HUDEP-2 (cell line): ENCODE measurements at regions not wholly inside any gene's neighbourhood (a gene's known extent, or its start where the extent isn't known, plus 50 kb on each side); places are given as distances from the start of the nearest gene placed in this dataset.

Experiments used
- DNase-seq, 76 experiments: peaks; one replicate each; lab custom pipeline; 2025; ENCODE audit not compliant: unreplicated experiment in 76 of 76; lab: John Stamatoyannopoulos, UW

DNA sequence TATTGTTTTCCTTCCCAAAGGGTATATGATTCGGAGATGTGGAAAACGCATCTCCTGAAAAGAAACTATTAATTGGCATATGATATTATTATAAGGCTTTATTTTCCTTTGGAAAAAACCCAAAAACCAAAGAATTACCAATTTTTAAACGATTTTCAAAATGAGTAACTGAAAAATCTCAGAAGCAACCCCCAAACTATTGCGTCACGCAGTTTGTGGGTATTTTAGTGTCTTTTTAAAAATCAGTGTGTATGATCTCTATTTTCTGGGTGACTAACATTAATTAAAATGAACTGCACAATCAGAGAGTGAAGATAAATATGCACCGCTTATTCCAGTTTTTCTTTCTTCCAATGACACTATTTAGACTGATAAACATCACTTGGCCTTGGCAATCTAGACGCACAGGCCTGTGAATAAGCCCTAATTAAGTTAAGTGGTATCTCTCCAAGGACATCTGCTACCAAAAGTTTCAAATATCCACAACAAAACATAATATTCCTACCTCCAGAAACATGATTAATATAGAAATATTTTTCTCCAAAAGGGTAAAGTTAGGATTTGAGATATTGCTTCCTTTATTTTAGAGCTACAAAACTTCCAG is 511.5 kb upstream of the FAM241A start:
- DNase-seq, result no peak

DNA sequence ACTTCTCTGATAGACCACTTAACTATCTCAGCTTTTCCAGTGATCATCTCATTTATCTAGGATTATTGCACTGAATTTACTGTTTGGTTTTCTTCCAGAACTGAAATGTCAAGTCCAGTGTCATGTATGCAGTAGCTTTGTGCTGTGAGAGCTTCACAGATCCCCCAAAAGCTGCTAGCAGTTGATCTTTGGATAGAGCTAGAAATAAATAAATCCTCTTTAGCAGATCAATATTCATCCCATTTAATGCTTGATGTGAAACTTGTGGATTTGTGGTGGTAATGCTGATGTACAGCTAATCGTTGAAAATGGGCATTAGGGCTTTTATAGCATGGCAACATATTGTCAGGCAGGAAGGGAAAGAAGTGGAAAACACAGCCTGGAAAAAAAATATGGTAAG is 509.6 kb upstream of the FAM241A start:
- no peak for DNase-seq

DNA sequence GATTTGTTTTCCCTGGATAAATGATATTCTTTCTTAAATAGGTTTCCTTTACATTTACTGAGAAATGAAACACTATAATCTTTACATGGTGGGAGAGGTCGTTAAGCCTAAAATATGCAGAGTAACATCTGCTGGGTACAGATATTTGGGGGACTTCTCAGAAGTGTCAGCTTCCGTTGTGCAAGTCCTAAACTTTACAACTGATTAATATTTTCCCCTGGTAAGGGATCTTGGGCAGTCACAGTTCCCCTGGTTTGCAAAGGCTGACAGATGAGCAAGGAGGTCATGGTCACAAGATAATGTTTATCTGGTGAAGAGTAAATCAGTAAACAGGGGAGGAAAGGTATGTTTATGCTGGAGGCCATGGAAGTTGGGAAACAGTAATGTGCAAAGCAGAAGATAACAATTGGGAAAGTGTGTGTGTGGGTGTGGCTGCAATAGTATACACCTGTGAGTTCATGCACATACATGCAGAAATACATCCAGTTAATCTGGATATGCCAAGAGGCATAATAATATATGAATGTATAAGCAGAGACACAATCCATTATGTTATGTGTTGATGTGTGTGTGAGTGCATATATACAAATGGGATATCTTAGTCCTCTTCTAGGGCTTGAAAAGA is 508.2 kb upstream of the FAM241A start:
- no peak for DNase-seq

- DNase-seq, result no peak
These were observed 506.0 kb upstream of the FAM241A start for GRCh38 chr4:111639120-111639690.

GRCh38 chr4:111639876-111640275 is 505.4 kb upstream of the FAM241A start:
- DNase-seq, result no peak

- peak in 65 of 76 experiments; percentile 0 to 75 (median 30) for DNase-seq
These were observed 503.3 kb upstream of the FAM241A start for GRCh38 chr4:111641813-111642579.

DNA sequence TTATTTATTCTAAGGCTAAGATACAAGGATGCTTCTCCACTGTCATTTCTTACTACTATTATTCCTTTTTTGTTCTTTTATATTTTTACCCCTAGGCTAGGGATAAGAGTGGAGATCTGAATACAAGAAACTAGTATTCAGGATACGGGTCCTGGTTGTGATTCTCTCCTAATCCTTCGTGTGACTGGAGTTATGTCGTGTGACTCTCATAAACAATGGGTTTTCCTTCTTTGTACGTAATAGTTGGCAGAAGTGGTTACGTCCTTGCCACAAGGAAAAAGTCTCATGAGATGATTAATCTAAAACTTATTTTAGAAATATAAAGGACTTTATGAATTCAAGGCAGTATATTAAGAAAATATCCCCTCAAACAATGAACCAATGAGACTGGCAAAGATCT is 497.2 kb upstream of the FAM241A start:
- no peak for DNase-seq

- DNase-seq, result no peak
These were observed 495.9 kb upstream of the FAM241A start for GRCh38 chr4:111649308-111649707.

GRCh38 chr4:111650146-111650545 is 495.1 kb upstream of the FAM241A start:
- no peak for DNase-seq

DNA sequence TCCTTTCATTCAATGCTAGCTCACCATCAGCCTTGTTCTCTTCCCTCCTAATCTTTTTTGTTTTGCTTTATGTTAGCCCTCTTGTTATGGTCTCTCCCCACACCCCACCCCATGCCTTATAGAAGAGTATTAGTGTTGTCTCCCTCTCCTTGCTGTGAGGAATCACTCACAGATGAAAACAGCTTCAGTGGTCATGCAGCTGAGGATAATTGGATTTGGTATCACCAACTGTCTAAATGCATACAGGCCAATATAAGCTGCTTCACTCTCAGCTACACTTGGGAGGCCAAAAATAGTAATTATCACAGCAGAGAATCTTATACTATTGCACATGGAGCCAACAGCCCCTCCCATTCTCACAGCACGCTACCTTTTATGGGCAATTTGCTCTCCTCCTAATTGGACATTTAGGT is 494.6 kb upstream of the FAM241A start:
- DNase-seq, result no peak

DNA sequence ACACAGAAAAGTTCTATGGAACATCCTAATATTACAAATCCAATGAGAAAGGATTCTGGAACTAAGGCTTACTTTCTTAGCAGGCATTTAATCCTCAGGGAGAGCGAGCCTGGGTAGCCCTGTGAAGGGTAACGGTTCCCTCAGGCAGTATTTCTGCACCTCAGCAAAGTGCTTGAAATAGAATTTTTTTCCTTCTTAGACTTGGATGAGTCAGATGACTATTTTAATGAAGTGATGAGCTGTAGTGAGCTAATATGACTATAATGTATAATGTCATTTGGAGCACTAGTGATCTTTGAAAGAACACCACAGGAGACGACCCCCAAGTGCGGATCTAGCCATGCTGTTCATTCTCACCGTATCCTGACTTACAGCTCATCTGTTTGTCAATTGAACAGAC is 493.0 kb upstream of the FAM241A start:
- DNase-seq, result no peak

- no peak for DNase-seq
These were observed 492.3 kb upstream of the FAM241A start for GRCh38 chr4:111652986-111653385.

DNA sequence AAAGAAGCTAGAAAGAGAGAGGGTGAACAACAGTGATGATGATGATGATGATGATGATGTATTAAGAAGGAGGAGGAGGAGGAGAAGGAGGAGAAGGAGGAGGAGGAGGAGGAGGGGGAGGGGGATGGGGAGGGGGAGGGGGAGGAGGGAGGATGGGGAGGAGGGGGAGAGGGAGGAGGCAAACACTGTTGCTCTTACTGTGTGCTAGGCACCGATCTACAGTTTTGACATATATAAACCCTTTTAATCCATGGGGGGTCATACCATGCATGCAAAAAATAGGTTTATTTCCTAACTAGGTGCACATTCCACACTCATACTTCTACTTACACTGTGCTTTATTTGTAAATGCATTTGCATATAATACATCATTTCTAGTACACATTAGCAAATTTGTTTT is 482.8 kb upstream of the FAM241A start:
- DNase-seq, result no peak

DNA sequence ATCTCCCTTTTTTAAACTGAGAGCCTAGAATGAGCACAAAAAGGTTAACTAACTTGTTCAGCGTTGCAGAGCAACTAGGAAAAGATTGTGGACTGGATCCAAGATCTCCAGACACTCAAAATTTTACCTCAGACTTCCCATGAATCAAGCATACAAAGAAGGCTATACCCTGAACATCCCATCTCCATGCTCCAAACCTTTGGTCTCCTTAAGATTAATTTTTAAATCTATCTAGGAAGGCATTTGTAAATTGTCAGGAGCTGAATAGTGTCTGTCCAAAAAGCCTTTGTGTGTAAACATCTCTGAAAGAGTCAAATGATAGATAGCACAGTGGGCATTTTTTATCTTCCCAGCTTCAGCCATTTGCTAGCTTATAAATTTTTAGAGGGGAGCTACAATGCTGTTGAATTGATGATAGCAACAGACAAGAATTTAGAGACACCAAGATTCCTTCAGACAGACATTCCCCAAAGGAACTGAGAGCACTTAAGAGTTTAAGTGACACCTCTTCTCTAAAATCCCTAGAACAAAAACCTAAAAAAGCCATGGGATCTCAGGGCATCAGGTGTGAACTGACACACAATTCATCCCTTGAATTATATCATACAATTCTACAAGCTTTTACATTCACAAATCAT is 480.8 kb upstream of the FAM241A start:
- no peak for DNase-seq

- no peak for DNase-seq
These were observed 478.4 kb upstream of the FAM241A start for GRCh38 chr4:111666826-111667360.

DNA sequence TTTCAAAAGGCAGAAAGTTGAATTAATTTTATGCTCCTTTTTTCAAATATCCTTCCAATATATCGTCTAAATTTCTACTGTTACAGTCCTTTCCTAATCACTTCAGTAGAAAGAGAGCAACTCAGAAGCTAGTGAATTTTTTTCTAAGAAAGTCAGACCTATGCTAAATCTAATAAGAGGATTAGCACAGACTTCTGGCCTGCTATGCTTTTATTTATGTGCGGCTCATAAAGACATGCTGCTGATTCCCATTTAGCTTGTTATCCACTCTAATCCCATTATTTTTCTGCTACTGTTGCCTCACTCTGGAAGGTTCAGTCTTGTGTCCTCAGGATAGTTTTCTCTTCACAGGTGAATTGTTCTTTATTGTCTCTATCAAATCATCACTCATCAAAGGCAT is 473.5 kb upstream of the FAM241A start:
- no peak for DNase-seq

- no peak for DNase-seq
These were observed 469.5 kb upstream of the FAM241A start for GRCh38 chr4:111675746-111676145.

DNA sequence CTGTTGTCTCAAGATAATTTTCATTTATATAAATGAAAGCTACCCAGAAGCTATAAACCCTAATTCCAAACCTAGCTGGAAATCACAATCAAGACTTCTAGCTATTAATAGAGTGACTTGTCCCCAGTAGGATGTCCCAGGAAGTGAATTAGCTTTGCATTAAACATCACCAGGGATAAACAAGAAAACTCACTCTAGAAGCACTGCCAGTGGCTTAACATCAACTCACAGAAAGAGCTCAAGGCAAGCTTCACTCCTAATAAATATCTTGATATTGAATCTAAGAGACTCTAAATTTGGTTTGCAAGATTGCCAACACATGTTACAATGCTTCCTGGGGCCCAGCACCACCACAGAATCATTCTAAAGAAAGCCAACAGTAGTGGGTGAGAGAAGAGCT is 468.7 kb upstream of the FAM241A start:
- DNase-seq, result no peak

DNA sequence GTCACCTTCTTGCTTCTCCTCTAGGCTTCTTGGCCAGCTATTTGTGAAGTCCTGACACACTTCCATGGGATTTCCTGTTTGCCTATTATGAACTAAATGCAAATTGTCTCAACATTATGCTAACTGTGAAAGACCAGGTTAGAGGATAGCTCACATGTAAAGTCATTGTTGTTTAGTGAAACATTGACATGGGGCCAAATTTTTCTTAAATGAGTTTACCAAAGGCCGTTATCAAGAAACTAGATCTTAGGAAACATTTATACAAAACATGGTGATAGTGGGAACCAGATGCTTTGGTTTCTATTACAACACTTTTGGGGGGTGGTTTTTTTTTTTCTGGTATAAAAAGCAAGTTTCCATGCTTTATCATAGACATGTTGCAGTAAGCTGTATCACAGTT is 466.8 kb upstream of the FAM241A start:
- no peak for DNase-seq

DNA sequence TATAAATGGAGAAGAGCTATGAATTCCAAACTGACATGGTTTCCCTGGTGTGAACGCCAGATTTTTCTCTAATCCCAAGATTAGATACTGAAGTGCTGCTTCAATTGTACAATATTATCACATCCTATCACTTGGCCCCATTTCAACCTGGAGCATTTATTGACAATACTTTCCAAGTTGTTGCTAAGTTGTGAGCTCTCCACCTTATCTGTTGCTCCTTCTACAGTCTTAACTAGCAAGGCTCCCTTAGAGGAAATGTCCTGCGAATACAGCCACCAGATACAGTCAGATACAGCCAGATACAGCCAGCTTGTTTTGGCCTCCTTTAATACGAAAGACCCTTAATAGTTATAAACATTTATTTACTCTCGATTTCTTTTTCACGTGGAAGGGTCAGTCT is 466.3 kb upstream of the FAM241A start:
- DNase-seq, result no peak

DNA sequence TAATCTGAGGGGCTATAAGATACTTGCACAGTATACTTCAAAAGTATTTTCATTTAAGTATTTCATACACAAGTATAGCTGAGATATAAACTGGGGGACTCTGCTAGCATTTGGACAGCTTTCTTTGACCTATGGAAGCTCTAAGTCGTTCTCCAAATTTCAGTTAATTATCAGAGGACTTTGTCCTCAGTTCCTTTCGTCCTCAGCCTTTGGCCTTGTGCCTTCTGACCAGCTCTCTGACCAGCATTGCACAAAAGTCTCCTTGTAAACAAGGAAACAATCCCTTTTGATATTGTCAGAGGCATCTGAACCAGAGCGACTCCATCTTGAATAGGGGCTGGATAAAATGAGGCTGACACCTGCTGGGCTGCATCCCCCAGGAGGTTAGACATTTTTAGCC is 464.0 kb upstream of the FAM241A start:
- DNase-seq, result no peak
